Pancreas (tissue), 10 donors: ENCODE measurements at regions not wholly inside any gene's neighbourhood (a gene's known extent, or its start where the extent isn't known, plus 50 kb on each side); places are given as distances from the start of the nearest gene placed in this dataset.

Experiments used
- ATAC-seq, 4 donors: fragments of 200-7000 bp; cut with Tn5 transposase; one replicate each; pipeline versions ENCODE4 v1.8.0 to v1.9.1; 2020; ENCODE audit warnings: mild to moderate bottlenecking in 4 of 4, moderate library complexity in 4 of 4
- DNase-seq, 6 donors: peaks; one replicate each; pipeline ENCODE4 v3.0.0-alpha.2; 2020
- FAIRE-seq: peaks from 2 replicates; lab custom pipeline; 2012; peaks lifted over from hg19 to GRCh38; lab: Jason Lieb, UNC
- H3K27ac ChIP-seq, 4 donors: fragments of 200-600 bp; sonication (generic); 1 replicate in 3 of 4; 2 replicates in 1 of 4; pipeline versions ENCODE4 v1.5.0 to v1.8.0; 2020
- H3K27me3 ChIP-seq, 4 donors: fragments of 200-600 bp; one replicate each; pipeline ENCODE4 v1.8.0; 2021
- H3K36me3 ChIP-seq, 3 donors: fragments of 200-600 bp; sonication (generic) in 1 of 3; one replicate each; pipeline versions ENCODE4 v1.5.0 to v1.8.0; 2020 to 2021
- H3K4me1 ChIP-seq, 3 donors: fragments of 200-600 bp; one replicate each; pipeline ENCODE4 v1.8.0; 2021
- H3K4me3 ChIP-seq, 4 donors: fragments of 200-600 bp; sonication (generic) in 2 of 4; one replicate each; pipeline versions ENCODE4 v1.5.0 to v1.8.0; 2020 to 2021
- H3K9me3 ChIP-seq, 4 donors: fragments of 200-600 bp; one replicate each; pipeline ENCODE4 v1.8.0; 2021
- CTCF ChIP-seq, 4 donors: fragments of 200-600 bp; sonication (generic) in 3 of 4; IDR thresholded peaks; one replicate each; pipeline versions ENCODE4 v1.5.0 to v1.8.0; 2021; ENCODE audit warnings: antibody characterized with exemption in 4 of 4
- WGBS, 2 donors: extraction: QIAGEN DNeasy Blood & Tissue Kit; methylation state at CpG; one replicate each; pipeline ENCODE4 v1.1.7; 2013; 5-methylcytosine and 5-hydroxymethylcytosine counted together
- intact Hi-C, 3 donors: fragments of 100-400 bp; cut with DNase I; formaldehyde crosslinking; loops; one replicate each; pipeline versions ENCODE4 v1.11.1 to v1.14.2; 2022
- donor health status: healthy with polysubstance abuse.
- donor health status: DM: no; HTN: no; CAD: no; lungs with moderate emphysema.
- donor health status: DM: no; HTN: no; CAD: no.
- donor health status: control.
- donor health status: control.
- donor health status: Bipolar disorder and iron deficiency.
- donor health status: DM: yes; HTN: yes; CAD: no.
- donor health status: DM: no; HTN: no; CAD: no.
- donor health status: DM: no; HTN: no; CAD: no.
- donor health status: DM: yes; HTN: yes; CAD: no.

GRCh38 chr10:81514811-81515210, 360.2 kb upstream of the NRG3 start:
- intact Hi-C loops = no loop called here
- TF ChIP-seq CTCF (IDR thresholded peaks at IDR 0.05) = no peak
- no peak for ATAC-seq
- Histone ChIP-seq H3K4me3 (no peak overlapping the region), H3K4me1 (no peaks in the 10 kb centered on the region), H3K9me3 (peaks cover 0 to 3% (median 0%) of the 10 kb centered on the region in 4 donors), H3K27ac (no peak overlapping the region), H3K27me3 (peaks cover 0 to 4% (median 0%) of the 10 kb centered on the region in 4 donors), H3K36me3 (no peaks in the 10 kb centered on the region)
- no peak for FAIRE-seq
- DNase-seq = no peak

- no peak for TF ChIP-seq CTCF (IDR thresholded peaks at IDR 0.05)
- DNase-seq (no peak), FAIRE-seq (no peak), ATAC-seq (no peak)
- WGBS, 2 donors = 40 to 57% methylated on average over 1 of the region's 1 CpG
- H3K4me3 ChIP-seq = no peak overlapping the region
- H3K27ac ChIP-seq = no peak overlapping the region
- H3K9me3 ChIP-seq = no peaks in the 10 kb centered on the region
- H3K27me3 ChIP-seq = peaks cover 0 to 2% (median 0%) of the 10 kb centered on the region in 4 donors
- no peaks in the 10 kb centered on the region for H3K4me1 ChIP-seq
- intact Hi-C loops = no loop called here
- H3K36me3 ChIP-seq = no peaks in the 10 kb centered on the region
Measured at GRCh38 chr10:81520688-81521087, 354.3 kb upstream of the NRG3 start.

- Histone ChIP-seq H3K36me3 (no peaks in the 10 kb centered on the region), H3K27ac (no peak overlapping the region), H3K27me3 (no peaks in the 10 kb centered on the region), H3K9me3 (no peaks in the 10 kb centered on the region), H3K4me3 (no peak overlapping the region), H3K4me1 (no peaks in the 10 kb centered on the region)
- DNase-seq = no peak
- intact Hi-C loops = no loop called here
- no peak for FAIRE-seq
- ATAC-seq = no peak
- 27 to 37% methylated on average over 2 of the region's 2 CpGs for WGBS, 2 donors
- TF ChIP-seq CTCF (IDR thresholded peaks at IDR 0.05) = no peak
Measured at GRCh38 chr10:81524467-81524866, 350.5 kb upstream of the NRG3 start.

- no peak for DNase-seq
- Histone ChIP-seq H3K27me3 (no peaks in the 10 kb centered on the region), H3K9me3 (peaks cover 0 to 3% (median 0%) of the 10 kb centered on the region in 4 donors), H3K4me1 (no peaks in the 10 kb centered on the region), H3K4me3 (no peak overlapping the region), H3K27ac (no peak overlapping the region), H3K36me3 (no peaks in the 10 kb centered on the region)
- ATAC-seq = no peak
- intact Hi-C loops = no loop called here
- TF ChIP-seq CTCF (IDR thresholded peaks at IDR 0.05) = no peak
- WGBS, 2 donors = 67 to 79% methylated on average over 6 of the region's 6 CpGs
- no peak for FAIRE-seq
Measured at GRCh38 chr10:81532403-81532802, 342.6 kb upstream of the NRG3 start.

- Histone ChIP-seq H3K36me3 (no peaks in the 10 kb centered on the region), H3K27ac (no peak overlapping the region), H3K4me1 (no peaks in the 10 kb centered on the region), H3K4me3 (no peak overlapping the region), H3K9me3 (peaks cover 0 to 3% (median 0%) of the 10 kb centered on the region in 4 donors), H3K27me3 (peaks cover 0 to 5% (median 0%) of the 10 kb centered on the region in 4 donors)
- WGBS, 2 donors = 48 to 63% methylated on average over 2 of the region's 2 CpGs
- no peak for ATAC-seq
- FAIRE-seq = no peak
- DNase-seq = no peak
- intact Hi-C loops = no loop called here
- no peak for TF ChIP-seq CTCF (IDR thresholded peaks at IDR 0.05)
Measured at GRCh38 chr10:81534991-81535390, 340.0 kb upstream of the NRG3 start.
